Mesothelial cell of epicardium (in vitro differentiated cells): ENCODE measurements at regions not wholly inside any gene's neighbourhood (a gene's known extent, or its start where the extent isn't known, plus 50 kb on each side); places are given as distances from the start of the nearest gene placed in this dataset.

Experiments
- DNase-seq, 2 experiments: peaks; one replicate each; pipeline ENCODE4 v3.0.0; 2021; ENCODE audit warnings: low spot score in 2 of 2; ENCODE audit not compliant: unreplicated experiment in 2 of 2
- H3K27ac Mint-ChIP-seq: 2 replicates; pipeline ENCODE4 v1.8.0; 2021; ENCODE audit warnings: mixed read lengths
- H3K27me3 Mint-ChIP-seq: 2 replicates; pipeline ENCODE4 v1.8.0; 2021; ENCODE audit warnings: low read depth, mixed read lengths
- H3K36me3 Mint-ChIP-seq: 2 replicates; pipeline ENCODE4 v1.8.0; 2021; ENCODE audit warnings: mixed read lengths
- H3K4me1 Mint-ChIP-seq: 2 replicates; pipeline ENCODE4 v1.8.0; 2021; ENCODE audit warnings: mixed read lengths
- H3K4me3 Mint-ChIP-seq: 2 replicates; pipeline ENCODE4 v1.8.0; 2021; ENCODE audit warnings: mild to moderate bottlenecking, moderate library complexity, mixed read lengths
- H3K9me3 Mint-ChIP-seq: 2 replicates; pipeline ENCODE4 v1.8.0; 2021; ENCODE audit warnings: mixed read lengths
- TF ChIP-seq, protein P1 (sequence below): fragments of 200-600 bp; sonication (generic); IDR thresholded peaks from one replicate; pipeline ENCODE4 v1.5.0; 2021; ENCODE audit warnings: antibody characterized with exemption; ENCODE audit not compliant: unreplicated experiment

GRCh38 chr5:167861129-167861927 lies 430.1 kb upstream of the WWC1 start:
- DNase-seq = peak; percentile 32 to 64
- H3K36me3 Mint-ChIP-seq = peaks cover 6% of the 10 kb centered on the region
- no peak overlapping the region for H3K27ac Mint-ChIP-seq
- TF ChIP-seq, protein P1, sequence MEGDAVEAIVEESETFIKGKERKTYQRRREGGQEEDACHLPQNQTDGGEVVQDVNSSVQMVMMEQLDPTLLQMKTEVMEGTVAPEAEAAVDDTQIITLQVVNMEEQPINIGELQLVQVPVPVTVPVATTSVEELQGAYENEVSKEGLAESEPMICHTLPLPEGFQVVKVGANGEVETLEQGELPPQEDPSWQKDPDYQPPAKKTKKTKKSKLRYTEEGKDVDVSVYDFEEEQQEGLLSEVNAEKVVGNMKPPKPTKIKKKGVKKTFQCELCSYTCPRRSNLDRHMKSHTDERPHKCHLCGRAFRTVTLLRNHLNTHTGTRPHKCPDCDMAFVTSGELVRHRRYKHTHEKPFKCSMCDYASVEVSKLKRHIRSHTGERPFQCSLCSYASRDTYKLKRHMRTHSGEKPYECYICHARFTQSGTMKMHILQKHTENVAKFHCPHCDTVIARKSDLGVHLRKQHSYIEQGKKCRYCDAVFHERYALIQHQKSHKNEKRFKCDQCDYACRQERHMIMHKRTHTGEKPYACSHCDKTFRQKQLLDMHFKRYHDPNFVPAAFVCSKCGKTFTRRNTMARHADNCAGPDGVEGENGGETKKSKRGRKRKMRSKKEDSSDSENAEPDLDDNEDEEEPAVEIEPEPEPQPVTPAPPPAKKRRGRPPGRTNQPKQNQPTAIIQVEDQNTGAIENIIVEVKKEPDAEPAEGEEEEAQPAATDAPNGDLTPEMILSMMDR = no peak
- H3K27me3 Mint-ChIP-seq = no peaks in the 10 kb centered on the region
- H3K4me1 Mint-ChIP-seq = no peaks in the 10 kb centered on the region
- peaks cover 4% of the 10 kb centered on the region for H3K9me3 Mint-ChIP-seq
- H3K4me3 Mint-ChIP-seq = no peak overlapping the region

DNA sequence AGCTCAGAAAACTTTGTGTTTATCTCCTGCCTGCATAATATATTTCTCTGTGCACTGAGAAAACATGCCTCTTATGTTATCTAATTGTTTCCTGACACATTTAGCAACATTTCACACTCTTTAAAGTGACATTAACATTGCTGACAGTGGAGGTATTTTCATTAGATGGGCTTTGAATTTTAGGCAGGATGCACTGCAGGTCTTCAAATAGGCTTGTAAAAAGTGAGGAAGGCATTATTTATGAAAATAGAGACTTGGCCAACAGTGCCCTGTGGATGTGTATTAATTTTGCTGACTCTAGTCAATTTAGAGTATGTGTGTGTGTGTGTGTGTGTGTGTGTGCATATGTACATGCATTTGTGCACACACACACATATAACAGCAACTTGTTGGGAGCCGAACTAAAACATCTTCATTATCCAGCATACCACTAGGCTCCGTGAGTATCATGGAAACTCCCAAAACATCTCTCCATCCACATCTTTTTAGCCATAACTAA lies 429.5 kb upstream of the WWC1 start:
- Mint-ChIP-seq H3K27me3 (no peaks in the 10 kb centered on the region), H3K27ac (no peak overlapping the region), H3K36me3 (peaks cover 6% of the 10 kb centered on the region)

GRCh38 chr5:167863883-167864282 lies 427.6 kb upstream of the WWC1 start:
- peaks cover 4% of the 10 kb centered on the region for H3K9me3 Mint-ChIP-seq
- no peaks in the 10 kb centered on the region for H3K4me1 Mint-ChIP-seq
- H3K27me3 Mint-ChIP-seq = no peaks in the 10 kb centered on the region
- no peak overlapping the region for H3K4me3 Mint-ChIP-seq
- TF ChIP-seq, protein P1 = no peak
- DNase-seq = no peak
- H3K27ac Mint-ChIP-seq = no peak overlapping the region
- H3K36me3 Mint-ChIP-seq = peaks cover 3% of the 10 kb centered on the region

More for the DNA sequence above, 429.5 kb upstream of the WWC1 start:
- TF ChIP-seq, protein P1 = no peak
- no peak overlapping the region for H3K4me3 Mint-ChIP-seq
- peaks cover 4% of the 10 kb centered on the region for H3K9me3 Mint-ChIP-seq
- H3K4me1 Mint-ChIP-seq = no peaks in the 10 kb centered on the region
- DNase-seq = no peak

DNA sequence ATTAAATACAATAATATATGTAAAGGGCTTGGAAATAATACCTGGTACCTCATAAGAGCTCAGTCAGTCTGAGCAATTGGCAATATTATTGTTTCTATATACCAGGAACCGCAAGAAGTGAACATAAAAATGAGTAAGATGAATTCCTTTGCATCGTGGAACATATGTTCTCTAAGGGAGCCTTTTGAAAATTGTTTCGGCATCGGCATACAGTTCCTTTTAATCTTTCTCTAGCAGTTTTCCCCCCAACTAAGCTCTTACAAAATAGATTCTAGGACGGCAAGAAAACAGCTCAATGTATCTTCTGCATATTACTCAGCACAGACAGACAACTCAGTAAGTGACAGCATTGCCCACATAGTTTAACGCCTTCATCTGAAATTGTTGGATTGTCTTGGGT lies 426.6 kb upstream of the WWC1 start:
- TF ChIP-seq, protein P1 = no peak
- H3K9me3 Mint-ChIP-seq = peaks cover 4% of the 10 kb centered on the region
- peaks cover 3% of the 10 kb centered on the region for H3K36me3 Mint-ChIP-seq
- no peak overlapping the region for H3K4me3 Mint-ChIP-seq
- no peaks in the 10 kb centered on the region for H3K27me3 Mint-ChIP-seq
- DNase-seq = no peak
- H3K4me1 Mint-ChIP-seq = no peaks in the 10 kb centered on the region
- no peak overlapping the region for H3K27ac Mint-ChIP-seq

DNA sequence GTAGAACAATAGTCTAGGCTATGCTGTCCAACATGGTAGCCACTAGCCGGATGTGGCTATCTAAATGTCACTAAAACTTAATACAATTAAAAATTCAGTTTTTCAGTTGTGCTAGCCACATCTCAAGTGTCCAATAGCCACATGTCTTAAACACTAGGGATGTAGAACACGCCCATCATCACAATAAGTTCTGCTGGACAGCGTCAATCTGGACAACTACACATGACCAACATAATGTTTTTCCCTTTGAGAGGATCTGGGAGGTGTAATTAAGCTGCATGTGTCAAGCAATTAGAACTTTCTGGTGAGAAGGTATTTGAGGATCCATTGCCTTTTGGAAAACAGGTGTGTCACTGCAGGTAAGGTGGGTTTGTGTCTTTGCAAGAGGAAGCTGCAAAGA lies 424.6 kb upstream of the WWC1 start:
- H3K4me1 Mint-ChIP-seq = peaks cover 11% of the 10 kb centered on the region
- no peak for DNase-seq
- H3K27ac Mint-ChIP-seq = no peak overlapping the region
- H3K27me3 Mint-ChIP-seq = no peaks in the 10 kb centered on the region
- no peaks in the 10 kb centered on the region for H3K36me3 Mint-ChIP-seq
- TF ChIP-seq, protein P1 = no peak
- H3K4me3 Mint-ChIP-seq = no peak overlapping the region
- H3K9me3 Mint-ChIP-seq = no peaks in the 10 kb centered on the region
